B cell (primary cell): ENCODE measurements at regions not wholly inside any gene's neighbourhood (a gene's known extent, or its start where the extent isn't known, plus 50 kb on each side); places are given as distances from the start of the nearest gene placed in this dataset.

Source experiments
- ATAC-seq: fragments of 200-7000 bp; cut with Tn5 transposase; one replicate; pipeline ENCODE4 v1.10.0; 2021; ENCODE audit warnings: low read depth, mild to moderate bottlenecking, moderate number of reproducible peaks, moderate library complexity
- CTCF ChIA-PET: fragments of 350-600 bp; sonication (Branson Sonifier 250); formaldehyde crosslinking; loops from one replicate; lab custom pipeline; 2021; ENCODE audit warnings: antibody characterized with exemption, inconsistent platforms; lab: Charles Lee
- POLR2A ChIA-PET: fragments of 350-600 bp; sonication (Branson Sonifier 250); formaldehyde crosslinking; loops from one replicate; lab custom pipeline; 2021; ENCODE audit warnings: antibody characterized with exemption; lab: Charles Lee
- DNase-seq: peaks from one replicate; pipeline ENCODE4 v3.0.0; 2013
- H2AFZ ChIP-seq: 2 replicates; pipeline ENCODE4 v1.6.1; 2012; ENCODE audit warnings: mild to moderate bottlenecking, low read depth, low read length; ENCODE audit not compliant: insufficient read depth, poor library complexity, severe bottlenecking
- H3K27ac ChIP-seq, 2 donors: 1 replicate in 1 of 2; 2 replicates in 1 of 2; pipeline ENCODE4 v1.5.1; 2012 to 2013; ENCODE audit warnings: low read length in 2 of 2, mild to moderate bottlenecking in 2 of 2, moderate library complexity in 1 of 2
- H3K27me3 ChIP-seq, 4 experiments: fragments of 200-600 bp in 1 of 4; sonication (generic) in 1 of 4; replicated peaks in 1 of 4; 1 replicate in 2 of 4; 2 replicates in 2 of 4; pipeline versions ENCODE4 v1.6.1 to v1.7.0; 2013 to 2016; ENCODE audit warnings: low read length in 3 of 4, mild to moderate bottlenecking in 2 of 4, mixed read lengths in 1 of 4, moderate library complexity in 1 of 4; ENCODE audit not compliant: insufficient read depth in 4 of 4, control insufficient read depth in 3 of 4; ENCODE audit errors: control extremely low read depth in 1 of 4
- H3K36me3 ChIP-seq, 2 experiments: replicated peaks in 1 of 2; 1 replicate in 1 of 2; 2 replicates in 1 of 2; pipeline versions ENCODE4 v1.6.1 to v1.7.1; 2013; ENCODE audit warnings: low read length in 1 of 2; ENCODE audit not compliant: insufficient read depth in 2 of 2, control insufficient read depth in 1 of 2; ENCODE audit errors: control extremely low read depth in 1 of 2, extremely low read depth in 1 of 2
- H3K4me1 ChIP-seq, 2 donors: fragments of 200-600 bp in 1 of 2; sonication (generic) in 1 of 2; 1 replicate in 1 of 2; 2 replicates in 1 of 2; pipeline versions ENCODE4 v1.5.1 to v1.6.1; 2013 to 2017; ENCODE audit warnings: low read length in 2 of 2; ENCODE audit not compliant: control insufficient read depth in 2 of 2, insufficient read depth in 2 of 2
- H3K4me2 ChIP-seq: replicated peaks from 2 replicates; pipeline ENCODE3; 2012; ENCODE audit warnings: mild to moderate bottlenecking, low read depth, low read length; ENCODE audit not compliant: poor library complexity, severe bottlenecking
- H3K4me3 ChIP-seq, 5 experiments: fragments of 200-600 bp in 1 of 5; sonication (generic) in 1 of 5; 1 replicate in 3 of 5; 2 replicates in 2 of 5; pipeline versions ENCODE4 v1.5.1 to v1.7.0; 2011 to 2016; ENCODE audit warnings: low read length in 4 of 5, mild to moderate bottlenecking in 4 of 5, low read depth in 2 of 5, control low read depth in 1 of 5, moderate library complexity in 1 of 5; ENCODE audit not compliant: insufficient read depth in 1 of 5; ENCODE audit errors: control extremely low read depth in 1 of 5, extremely low read depth in 1 of 5
- H3K79me2 ChIP-seq: fragments of 200-600 bp; sonication (generic); one replicate; pipeline ENCODE4 v1.6.0; 2016; ENCODE audit warnings: low read length; ENCODE audit not compliant: control insufficient read depth, insufficient read depth
- H3K9ac ChIP-seq: fragments of 200-600 bp; sonication (generic); 2 replicates; pipeline ENCODE4 v1.6.1; 2017; ENCODE audit warnings: mild to moderate bottlenecking, low read length, moderate library complexity
- H3K9me3 ChIP-seq, 3 donors: one replicate each; pipeline versions ENCODE4 v1.6.1 to v1.7.1; 2013; ENCODE audit warnings: low read length in 2 of 3; ENCODE audit not compliant: control insufficient read depth in 2 of 3, insufficient read depth in 1 of 3; ENCODE audit errors: control extremely low read depth in 1 of 3
- H4K20me1 ChIP-seq: 2 replicates; pipeline ENCODE4 v1.6.0; 2012; ENCODE audit warnings: mild to moderate bottlenecking, low read length; ENCODE audit not compliant: insufficient read depth, control insufficient read depth, poor library complexity, severe bottlenecking
- H3K27ac Mint-ChIP-seq: one replicate; pipeline ENCODE4 v1.8.0; 2021; ENCODE audit warnings: mixed read lengths
- H3K27me3 Mint-ChIP-seq: one replicate; pipeline ENCODE4 v1.8.0; 2021; ENCODE audit warnings: mixed read lengths
- H3K4me1 Mint-ChIP-seq: one replicate; pipeline ENCODE4 v1.8.0; 2021; ENCODE audit warnings: mixed read lengths
- H3K4me3 Mint-ChIP-seq: one replicate; pipeline ENCODE4 v1.8.0; 2021; ENCODE audit warnings: mixed read lengths
- H3K9me3 Mint-ChIP-seq: one replicate; pipeline ENCODE4 v1.8.0; 2022; ENCODE audit warnings: mixed read lengths; ENCODE audit not compliant: insufficient read depth
- EZH2 ChIP-seq: IDR thresholded peaks from 2 replicates; pipeline ENCODE4 v1.6.1; 2012; ENCODE audit warnings: borderline replicate concordance, low read depth, mild to moderate bottlenecking, moderate library complexity, low read length; ENCODE audit not compliant: insufficient read depth, poor library complexity, severe bottlenecking
- WGBS: methylation state at CpG from one replicate; pipeline ENCODE4 v1.1.5; 2013; ENCODE audit warnings: missing lambda C conversion rate; ENCODE audit not compliant: insufficient coverage; 5-methylcytosine and 5-hydroxymethylcytosine counted together
- intact Hi-C: fragments of 100-400 bp; cut with micrococcal nuclease; formaldehyde crosslinking; loops from one replicate; pipeline ENCODE4 v1.10.0; 2022
- TF ChIP-seq, protein P1 (sequence below): fragments of 200-600 bp; IDR thresholded peaks from one replicate; pipeline ENCODE4 v1.8.0; 2022; ENCODE audit warnings: antibody characterized with exemption, mild to moderate bottlenecking

DNA sequence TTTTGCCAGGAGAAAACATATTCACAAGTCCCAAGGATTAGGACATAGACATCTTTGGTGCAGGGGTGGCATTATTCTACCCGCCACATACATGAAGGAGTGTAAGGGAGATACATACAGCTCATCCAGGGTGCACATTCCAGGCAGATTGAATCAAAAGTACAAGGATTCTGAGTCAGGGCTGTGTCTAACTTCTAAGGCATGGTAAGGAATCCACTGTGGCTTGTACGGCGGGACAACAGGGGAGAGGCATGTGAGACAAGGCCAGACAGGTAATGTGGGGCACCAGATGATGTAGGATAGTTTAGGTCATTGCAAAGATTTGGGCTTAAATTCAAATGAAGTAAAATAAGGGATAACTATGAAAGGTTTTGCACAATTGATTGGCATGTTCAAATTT lies 780.9 kb downstream of the C6orf118 start:
- H3K79me2 ChIP-seq: no peaks in the 10 kb centered on the region
- H3K4me1 ChIP-seq: no peaks in the 10 kb centered on the region
- no peak overlapping the region for H2AFZ ChIP-seq
- ATAC-seq: no peak
- no peaks in the 10 kb centered on the region for H3K27me3 Mint-ChIP-seq
- H3K9me3 Mint-ChIP-seq: peaks cover 5% of the 10 kb centered on the region
- no peaks in the 10 kb centered on the region for H3K4me1 Mint-ChIP-seq
- H3K9ac ChIP-seq: no peak overlapping the region
- H3K4me2 ChIP-seq: no peak overlapping the region
- peaks cover 0 to 14% (median 0%) of the 10 kb centered on the region in 3 donors for H3K9me3 ChIP-seq
- CTCF ChIA-PET: no interaction called here
- no peak overlapping the region for H3K4me3 Mint-ChIP-seq
- WGBS: 100% methylated on average over 3 of the region's 3 CpGs
- intact Hi-C loops: no loop called here
- no peak for DNase-seq
- no peak overlapping the region for H3K4me3 ChIP-seq
- no peaks in the 10 kb centered on the region for H4K20me1 ChIP-seq
- H3K36me3 ChIP-seq: no peaks in the 10 kb centered on the region
- H3K27ac Mint-ChIP-seq: no peak overlapping the region
- H3K27ac ChIP-seq: no peak overlapping the region
- H3K27me3 ChIP-seq: no peaks in the 10 kb centered on the region
- POLR2A ChIA-PET: no interaction called here
- TF ChIP-seq, protein P1, sequence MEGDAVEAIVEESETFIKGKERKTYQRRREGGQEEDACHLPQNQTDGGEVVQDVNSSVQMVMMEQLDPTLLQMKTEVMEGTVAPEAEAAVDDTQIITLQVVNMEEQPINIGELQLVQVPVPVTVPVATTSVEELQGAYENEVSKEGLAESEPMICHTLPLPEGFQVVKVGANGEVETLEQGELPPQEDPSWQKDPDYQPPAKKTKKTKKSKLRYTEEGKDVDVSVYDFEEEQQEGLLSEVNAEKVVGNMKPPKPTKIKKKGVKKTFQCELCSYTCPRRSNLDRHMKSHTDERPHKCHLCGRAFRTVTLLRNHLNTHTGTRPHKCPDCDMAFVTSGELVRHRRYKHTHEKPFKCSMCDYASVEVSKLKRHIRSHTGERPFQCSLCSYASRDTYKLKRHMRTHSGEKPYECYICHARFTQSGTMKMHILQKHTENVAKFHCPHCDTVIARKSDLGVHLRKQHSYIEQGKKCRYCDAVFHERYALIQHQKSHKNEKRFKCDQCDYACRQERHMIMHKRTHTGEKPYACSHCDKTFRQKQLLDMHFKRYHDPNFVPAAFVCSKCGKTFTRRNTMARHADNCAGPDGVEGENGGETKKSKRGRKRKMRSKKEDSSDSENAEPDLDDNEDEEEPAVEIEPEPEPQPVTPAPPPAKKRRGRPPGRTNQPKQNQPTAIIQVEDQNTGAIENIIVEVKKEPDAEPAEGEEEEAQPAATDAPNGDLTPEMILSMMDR: no peak
- TF ChIP-seq EZH2: no peak

DNA sequence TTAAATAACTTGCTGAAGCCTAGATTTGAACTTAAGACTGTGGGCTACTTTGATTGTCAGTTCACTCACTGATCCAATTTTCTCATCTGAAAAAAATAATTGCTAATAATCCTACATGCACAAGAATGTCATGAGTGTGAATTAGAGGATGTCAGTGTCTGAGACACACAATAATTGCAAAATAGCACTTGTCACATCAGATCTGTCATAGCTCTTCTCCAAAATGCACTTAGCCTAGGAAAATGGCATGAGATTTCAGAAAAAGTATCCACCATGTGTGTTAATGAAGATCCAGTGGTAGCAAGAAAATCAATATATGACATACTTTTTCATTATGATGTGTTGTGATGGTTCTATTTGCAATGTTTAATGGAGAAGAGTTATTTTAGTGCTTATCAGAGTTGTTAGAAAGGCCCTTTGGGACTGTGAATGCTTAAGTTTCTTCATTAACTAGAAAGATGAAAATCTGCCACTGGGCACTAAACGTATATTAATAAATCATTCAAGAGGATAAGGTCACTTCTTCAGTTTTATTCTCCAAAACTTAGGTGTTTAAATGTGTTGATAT lies 786.2 kb downstream of the C6orf118 start:
- no peak overlapping the region for H3K4me2 ChIP-seq
- no peaks in the 10 kb centered on the region for H3K36me3 ChIP-seq
- H3K79me2 ChIP-seq: no peaks in the 10 kb centered on the region
- no peak overlapping the region for H3K27ac ChIP-seq
- ATAC-seq (no peak), DNase-seq (no peak)
- intact Hi-C loops: no loop called here
- ChIA-PET POLR2A (no interaction called here), CTCF (no interaction called here)
- WGBS: no CpG with 5 or more reads among the region's 1 CpG
- peaks cover 9% of the 10 kb centered on the region for H3K9me3 Mint-ChIP-seq
- no peaks in the 10 kb centered on the region for H3K4me1 Mint-ChIP-seq
- H2AFZ ChIP-seq: no peak overlapping the region
- no peak overlapping the region for H3K4me3 Mint-ChIP-seq
- no peaks in the 10 kb centered on the region for H3K27me3 Mint-ChIP-seq
- no peak overlapping the region for H3K9ac ChIP-seq
- TF ChIP-seq, protein P1: no peak
- no peak for TF ChIP-seq EZH2
- H3K27me3 ChIP-seq: no peaks in the 10 kb centered on the region
- no peaks in the 10 kb centered on the region for H4K20me1 ChIP-seq
- H3K4me3 ChIP-seq: no peak overlapping the region
- peaks cover 0 to 14% (median 2%) of the 10 kb centered on the region in 3 donors for H3K9me3 ChIP-seq
- no peaks in the 10 kb centered on the region for H3K4me1 ChIP-seq
- H3K27ac Mint-ChIP-seq: no peak overlapping the region
